ENCODE measurements at regions not wholly inside any gene's neighbourhood (a gene's known extent, or its start where the extent isn't known, plus 50 kb on each side); places are given as distances from the start of the nearest gene placed in this dataset.

GRCh38 chr3:144544871-144545270 is 573.2 kb downstream of the DIPK2A start:
- TF ChIP-seq EZH2 (IDR thresholded peaks at IDR 0.05; ENCODE audit: low read depth) (no peak), CTCF (conservative IDR thresholded peaks at IDR 0.05) (no peak)
- Histone ChIP-seq H3K4me2 (no peak overlapping the region), H2AFZ (no peak overlapping the region), H4K20me1 (ENCODE audit: insufficient read depth) (no peaks in the 10 kb centered on the region), H3K9me3 (ENCODE audit: insufficient read depth, low read depth) (no peaks in the 10 kb centered on the region), H3K9me2 (ENCODE audit: insufficient read depth) (no peaks in the 10 kb centered on the region; the same call in 1 of the 2 replicates), H3K4me3 (no peak overlapping the region), H3F3A (ENCODE audit: insufficient read depth, low read depth) (no peaks in the 10 kb centered on the region), H3K36me3 (ENCODE audit: low read depth) (no peaks in the 10 kb centered on the region), H3K27ac (no peak overlapping the region), H3K79me2 (ENCODE audit: low read depth) (no peaks in the 10 kb centered on the region), H3K4me1 (replicated peaks; ENCODE audit: insufficient read depth) (no peaks in the 10 kb centered on the region), H3K27me3 (ENCODE audit: insufficient read depth, low read depth) (no peaks in the 10 kb centered on the region)
- CTCF ChIA-PET: no interaction called here
- no TSS peak for BruUV-seq (replicated peaks)
- intact Hi-C loops (cut with micrococcal nuclease; ENCODE audit: unreplicated experiment): no loop called here
- no peak for DNase-seq
- POLR2A ChIA-PET (ENCODE audit: unreplicated experiment): no interaction called here

GRCh38 chr3:144546539-144546938 is 574.9 kb downstream of the DIPK2A start:
- H3K9me3 ChIP-seq (ENCODE audit: insufficient read depth, low read depth): no peaks in the 10 kb centered on the region
- H3K79me2 ChIP-seq (ENCODE audit: low read depth): no peaks in the 10 kb centered on the region
- H3F3A ChIP-seq (ENCODE audit: insufficient read depth, low read depth): no peaks in the 10 kb centered on the region
- H2AFZ ChIP-seq: no peak overlapping the region
- BruUV-seq (replicated peaks): no TSS peak
- intact Hi-C loops (cut with micrococcal nuclease; ENCODE audit: unreplicated experiment): no loop called here
- no peak overlapping the region for H3K27ac ChIP-seq
- H3K4me3 ChIP-seq: no peak overlapping the region
- TF ChIP-seq EZH2 (IDR thresholded peaks at IDR 0.05; ENCODE audit: low read depth) (no peak), CTCF (conservative IDR thresholded peaks at IDR 0.05) (no peak)
- ChIA-PET CTCF (no interaction called here), POLR2A (ENCODE audit: unreplicated experiment) (no interaction called here)
- no peaks in the 10 kb centered on the region for H3K4me1 ChIP-seq (replicated peaks; ENCODE audit: insufficient read depth)
- no peaks in the 10 kb centered on the region; the same call in 1 of the 2 replicates for H3K9me2 ChIP-seq (ENCODE audit: insufficient read depth)
- no peaks in the 10 kb centered on the region for H3K27me3 ChIP-seq (ENCODE audit: insufficient read depth, low read depth)
- H3K4me2 ChIP-seq: no peak overlapping the region
- no peaks in the 10 kb centered on the region for H4K20me1 ChIP-seq (ENCODE audit: insufficient read depth)
- no peaks in the 10 kb centered on the region for H3K36me3 ChIP-seq (ENCODE audit: low read depth)
- DNase-seq: no peak

GRCh38 chr3:144548346-144548745 is 576.7 kb downstream of the DIPK2A start:
- ChIA-PET POLR2A (ENCODE audit: unreplicated experiment) (no interaction called here), CTCF (no interaction called here)
- DNase-seq: no peak
- no peaks in the 10 kb centered on the region for H3K9me3 ChIP-seq (ENCODE audit: insufficient read depth, low read depth)
- no peaks in the 10 kb centered on the region for H3K4me1 ChIP-seq (replicated peaks; ENCODE audit: insufficient read depth)
- H3K36me3 ChIP-seq (ENCODE audit: low read depth): no peaks in the 10 kb centered on the region
- H3F3A ChIP-seq (ENCODE audit: insufficient read depth, low read depth): no peaks in the 10 kb centered on the region
- intact Hi-C loops (cut with micrococcal nuclease; ENCODE audit: unreplicated experiment): no loop called here
- no peaks in the 10 kb centered on the region for H4K20me1 ChIP-seq (ENCODE audit: insufficient read depth)
- TF ChIP-seq EZH2 (IDR thresholded peaks at IDR 0.05; ENCODE audit: low read depth) (no peak), CTCF (conservative IDR thresholded peaks at IDR 0.05) (no peak)
- no peak overlapping the region for H3K27ac ChIP-seq
- no peaks in the 10 kb centered on the region for H3K79me2 ChIP-seq (ENCODE audit: low read depth)
- no peak overlapping the region for H3K4me3 ChIP-seq
- no peak overlapping the region for H2AFZ ChIP-seq
- H3K4me2 ChIP-seq: no peak overlapping the region
- BruUV-seq (replicated peaks): no TSS peak
- H3K27me3 ChIP-seq (ENCODE audit: insufficient read depth, low read depth): no peaks in the 10 kb centered on the region
- no peaks in the 10 kb centered on the region; the same call in 1 of the 2 replicates for H3K9me2 ChIP-seq (ENCODE audit: insufficient read depth)

Data from PC-9 (cell line).